Thyroid gland (tissue), 4 donors: ENCODE measurements at regions not wholly inside any gene's neighbourhood (a gene's known extent, or its start where the extent isn't known, plus 50 kb on each side); places are given as distances from the start of the nearest gene placed in this dataset.
A peak's percentile ranks its signal among the peaks of the same experiment; 100 is the strongest.
"Not testable (repeated sequence)": the region's sequence is repeated elsewhere in the genome, so short reads cannot be mapped to it uniquely, and the experiment has no call there.

ENCODE experiments used
- DNase-seq, 2 donors: peaks; one replicate each; pipeline ENCODE4 v3.0.0-alpha.2; 2019
- H3K27ac ChIP-seq, 3 donors: fragments of 200-600 bp; sonication (generic); 1 replicate in 2 of 3; 2 replicates in 1 of 3; pipeline ENCODE4 v1.5.1; 2016 to 2019; ENCODE audit warnings: mild to moderate bottlenecking in 1 of 3, moderate library complexity in 1 of 3
- H3K27me3 ChIP-seq: fragments of 200-600 bp; sonication (generic); one replicate; pipeline ENCODE4 v1.5.1; 2019
- H3K36me3 ChIP-seq, 2 donors: fragments of 200-600 bp; sonication (generic); one replicate each; pipeline ENCODE4 v1.5.1; 2016 to 2019
- H3K4me1 ChIP-seq, 2 donors: fragments of 200-600 bp; sonication (generic); one replicate each; pipeline ENCODE4 v1.5.1; 2017 to 2019
- H3K4me3 ChIP-seq, 3 donors: fragments of 200-600 bp; sonication (generic); replicated peaks in 1 of 3; 1 replicate in 2 of 3; 2 replicates in 1 of 3; pipeline ENCODE4 v1.5.1; 2016; ENCODE audit warnings: mild to moderate bottlenecking in 1 of 3
- H3K9me3 ChIP-seq: fragments of 200-600 bp; sonication (generic); one replicate; pipeline ENCODE4 v1.5.1; 2017
- CTCF ChIP-seq, 6 experiments: fragments of 200-600 bp in 3 of 6; fragments of 450-650 bp in 3 of 6; sonication (generic) in 3 of 6; IDR thresholded peaks; one replicate each; pipeline ENCODE4 v1.5.1; 2016 to 2019; ENCODE audit warnings: antibody characterized with exemption in 6 of 6, mild to moderate bottlenecking in 2 of 6, inconsistent platforms in 1 of 6, moderate library complexity in 1 of 6
- POLR2A ChIP-seq, 2 donors: fragments of 450-650 bp; IDR thresholded peaks; one replicate each; pipeline ENCODE4 v1.6.1; 2017; ENCODE audit warnings: antibody characterized with exemption in 2 of 2, mild to moderate bottlenecking in 2 of 2, moderate library complexity in 1 of 2
- WGBS, 2 donors: methylation state at CpG; one replicate each; pipeline ENCODE4 v1.1.5; 2017; 5-methylcytosine and 5-hydroxymethylcytosine counted together
- intact Hi-C: fragments of 100-400 bp; cut with DNase I; formaldehyde crosslinking; loops from one replicate; pipeline ENCODE4 v1.15.1; 2023

GRCh38 chr15:20294651-20295237, 246.9 kb downstream of the GOLGA6L6 start:
- Histone ChIP-seq H3K27ac (no peak overlapping the region), H3K27me3 (no peaks in the 10 kb centered on the region), H3K4me1 (no peaks in the 10 kb centered on the region), H3K4me3 (no peak overlapping the region), H3K36me3 (no peaks in the 10 kb centered on the region), H3K9me3 (no peaks in the 10 kb centered on the region)
- no peak for DNase-seq
- 73 to 76% methylated on average over 65 to 71 of the region's 80 CpGs for WGBS, 2 donors
- intact Hi-C loops = no loop called here
- TF ChIP-seq POLR2A (IDR thresholded peaks at IDR 0.05) (no peak), CTCF (IDR thresholded peaks at IDR 0.05) (no peak)

- H3K27ac ChIP-seq, H3K4me1 ChIP-seq, H3K9me3 ChIP-seq, H3K36me3 ChIP-seq, H3K27me3 ChIP-seq, DNase-seq, H3K4me3 ChIP-seq, intact Hi-C loops: not testable (repeated sequence)
- 53 to 61% methylated on average over 5 of the region's 5 CpGs for WGBS, 2 donors
These were observed 249.1 kb downstream of the GOLGA6L6 start for GRCh38 chr15:20292422-20293005.

GRCh38 chr15:20291616-20292015, 250.0 kb downstream of the GOLGA6L6 start:
- DNase-seq, intact Hi-C loops: not testable (repeated sequence)
- 76 to 79% methylated on average over 7 of the region's 7 CpGs for WGBS, 2 donors

GRCh38 chr15:20290606-20291005, 251.0 kb downstream of the GOLGA6L6 start:
- H3K4me1 ChIP-seq, H3K36me3 ChIP-seq, H3K9me3 ChIP-seq, intact Hi-C loops, DNase-seq, H3K4me3 ChIP-seq, H3K27me3 ChIP-seq, H3K27ac ChIP-seq: not testable (repeated sequence)
- 81 to 85% methylated on average over 11 of the region's 11 CpGs for WGBS, 2 donors

More at GRCh38 chr15:20291616-20292015, 250.0 kb downstream of the GOLGA6L6 start:
- not testable (repeated sequence) for H3K9me3 ChIP-seq, H3K27ac ChIP-seq, H3K27me3 ChIP-seq, H3K4me1 ChIP-seq, H3K4me3 ChIP-seq, H3K36me3 ChIP-seq

- intact Hi-C loops, H3K9me3 ChIP-seq, H3K27me3 ChIP-seq, H3K4me3 ChIP-seq, H3K36me3 ChIP-seq, H3K27ac ChIP-seq, H3K4me1 ChIP-seq, DNase-seq: not testable (repeated sequence)
- 57 to 65% methylated on average over 4 of the region's 4 CpGs for WGBS, 2 donors
These were observed 252.0 kb downstream of the GOLGA6L6 start for GRCh38 chr15:20289538-20290103.

- H3K9me3 ChIP-seq, H3K27me3 ChIP-seq, H3K4me1 ChIP-seq, H3K4me3 ChIP-seq, intact Hi-C loops, H3K36me3 ChIP-seq, DNase-seq, H3K27ac ChIP-seq: not testable (repeated sequence)
- 73 to 75% methylated on average over 8 of the region's 8 CpGs for WGBS, 2 donors
These were observed 252.6 kb downstream of the GOLGA6L6 start for GRCh38 chr15:20288800-20289537.

GRCh38 chr15:20286559-20286958, 255.0 kb downstream of the GOLGA6L6 start:
- 51 to 56% methylated on average over 2 of the region's 2 CpGs for WGBS, 2 donors
- H3K4me3 ChIP-seq, intact Hi-C loops: not testable (repeated sequence)

GRCh38 chr15:20285696-20286300, 255.8 kb downstream of the GOLGA6L6 start:
- H3K27me3 ChIP-seq, H3K9me3 ChIP-seq, H3K36me3 ChIP-seq, H3K27ac ChIP-seq, intact Hi-C loops, H3K4me3 ChIP-seq, H3K4me1 ChIP-seq: not testable (repeated sequence)
- WGBS, 2 donors = 48 to 61% methylated on average over 5 of the region's 5 CpGs
- peak; percentile 18 to 44 for DNase-seq

More at GRCh38 chr15:20286559-20286958, 255.0 kb downstream of the GOLGA6L6 start:
- not testable (repeated sequence) for H3K4me1 ChIP-seq, H3K27ac ChIP-seq, H3K9me3 ChIP-seq, H3K36me3 ChIP-seq, DNase-seq, H3K27me3 ChIP-seq

GRCh38 chr15:20284891-20285535, 256.6 kb downstream of the GOLGA6L6 start:
- H3K4me1 ChIP-seq, H3K4me3 ChIP-seq, intact Hi-C loops, H3K27ac ChIP-seq, H3K9me3 ChIP-seq, H3K36me3 ChIP-seq, H3K27me3 ChIP-seq, DNase-seq: not testable (repeated sequence)
- 54 to 56% methylated on average over 3 of the region's 3 CpGs for WGBS, 2 donors

GRCh38 chr15:20283651-20284050, 257.9 kb downstream of the GOLGA6L6 start:
- 52 to 54% methylated on average over 3 of the region's 3 CpGs for WGBS, 2 donors
- DNase-seq, H3K9me3 ChIP-seq, H3K36me3 ChIP-seq, H3K27me3 ChIP-seq, H3K27ac ChIP-seq, H3K4me3 ChIP-seq, intact Hi-C loops, H3K4me1 ChIP-seq: not testable (repeated sequence)

- H3K36me3 ChIP-seq, H3K4me1 ChIP-seq, H3K9me3 ChIP-seq, H3K4me3 ChIP-seq, intact Hi-C loops, H3K27me3 ChIP-seq, H3K27ac ChIP-seq, DNase-seq: not testable (repeated sequence)
- 81 to 87% methylated on average over 29 of the region's 29 CpGs for WGBS, 2 donors
These were observed 259.1 kb downstream of the GOLGA6L6 start for GRCh38 chr15:20282491-20282943.
